Nephron (organoid): ENCODE measurements at regions not wholly inside any gene's neighbourhood (a gene's known extent, or its start where the extent isn't known, plus 50 kb on each side); places are given as distances from the start of the nearest gene placed in this dataset.

Experiments used
- H3K27ac Mint-ChIP-seq, 3 experiments: 2 replicates each; pipeline ENCODE4 v1.8.0; 2020; ENCODE audit warnings: mixed read lengths in 3 of 3, mild to moderate bottlenecking in 2 of 3, moderate library complexity in 1 of 3
- H3K27me3 Mint-ChIP-seq: 2 replicates; pipeline ENCODE4 v1.8.0; 2021; ENCODE audit warnings: low read depth, mild to moderate bottlenecking, moderate library complexity, mixed read lengths
- H3K36me3 Mint-ChIP-seq: 2 replicates; pipeline ENCODE4 v1.8.0; 2020; ENCODE audit warnings: low read depth, mixed read lengths
- H3K4me1 Mint-ChIP-seq: 2 replicates; pipeline ENCODE4 v1.8.0; 2020; ENCODE audit warnings: mixed read lengths
- H3K4me3 Mint-ChIP-seq, 3 experiments: 2 replicates each; pipeline ENCODE4 v1.8.0; 2020; ENCODE audit warnings: mild to moderate bottlenecking in 3 of 3, mixed read lengths in 3 of 3, moderate library complexity in 2 of 3
- H3K9me3 Mint-ChIP-seq: 2 replicates; pipeline ENCODE4 v1.8.0; 2020; ENCODE audit warnings: mixed read lengths
- CTCF ChIP-seq, 3 experiments: fragments of 200-600 bp; sonication (generic); IDR thresholded peaks; one replicate each; pipeline ENCODE4 v1.5.0; 2021; ENCODE audit warnings: antibody characterized with exemption in 3 of 3; ENCODE audit not compliant: unreplicated experiment in 3 of 3

GRCh38 chr15:92524874-92525565 lies 130.6 kb downstream of the FAM174B start:
- H3K9me3 Mint-ChIP-seq: peaks cover 15% of the 10 kb centered on the region
- peak overlapping the region in 2 of 3 experiments; percentile 12 to 61 for H3K27ac Mint-ChIP-seq
- TF ChIP-seq CTCF (IDR thresholded peaks at IDR 0.05; ENCODE audit: unreplicated experiment in 3 of 3): no peak
- H3K4me3 Mint-ChIP-seq: no peak overlapping the region
- peaks cover 45% of the 10 kb centered on the region for H3K4me1 Mint-ChIP-seq
- H3K27me3 Mint-ChIP-seq: peaks cover 4% of the 10 kb centered on the region
- H3K36me3 Mint-ChIP-seq: no peaks in the 10 kb centered on the region

GRCh38 chr15:92524161-92524560 lies 130.5 kb downstream of the ST8SIA2 start:
- TF ChIP-seq CTCF (IDR thresholded peaks at IDR 0.05; ENCODE audit: unreplicated experiment in 3 of 3): no peak
- peaks cover 8% of the 10 kb centered on the region for H3K9me3 Mint-ChIP-seq
- no peak overlapping the region for H3K4me3 Mint-ChIP-seq
- no peaks in the 10 kb centered on the region for H3K36me3 Mint-ChIP-seq
- H3K27me3 Mint-ChIP-seq: peaks cover 4% of the 10 kb centered on the region
- peak overlapping the region in 1 of 3 experiments; percentile 12 for H3K27ac Mint-ChIP-seq
- peaks cover 46% of the 10 kb centered on the region for H3K4me1 Mint-ChIP-seq

- Mint-ChIP-seq H3K4me3 (no peak overlapping the region), H3K27me3 (peaks cover 2% of the 10 kb centered on the region), H3K27ac (no peak overlapping the region), H3K4me1 (peaks cover 51% of the 10 kb centered on the region), H3K36me3 (no peaks in the 10 kb centered on the region), H3K9me3 (peaks cover 3% of the 10 kb centered on the region)
- TF ChIP-seq CTCF (IDR thresholded peaks at IDR 0.05; ENCODE audit: unreplicated experiment in 3 of 3): no peak
These were observed 129.5 kb downstream of the ST8SIA2 start for GRCh38 chr15:92523176-92523575.

- peak overlapping the region; percentile 6 to 57 (median 55) for H3K27ac Mint-ChIP-seq
- H3K27me3 Mint-ChIP-seq: no peaks in the 10 kb centered on the region
- peak; percentile 71 to 79 (median 71) for TF ChIP-seq CTCF (IDR thresholded peaks at IDR 0.05; ENCODE audit: unreplicated experiment in 3 of 3)
- no peaks in the 10 kb centered on the region for H3K36me3 Mint-ChIP-seq
- no peaks in the 10 kb centered on the region for H3K9me3 Mint-ChIP-seq
- peak overlapping the region in 1 of 3 experiments; percentile 28 for H3K4me3 Mint-ChIP-seq
- H3K4me1 Mint-ChIP-seq: peaks cover 47% of the 10 kb centered on the region
These were observed 127.9 kb downstream of the ST8SIA2 start for GRCh38 chr15:92521624-92522008.

- no peaks in the 10 kb centered on the region for H3K36me3 Mint-ChIP-seq
- H3K9me3 Mint-ChIP-seq: no peaks in the 10 kb centered on the region
- no peak for TF ChIP-seq CTCF (IDR thresholded peaks at IDR 0.05; ENCODE audit: unreplicated experiment in 3 of 3)
- no peak overlapping the region for H3K4me3 Mint-ChIP-seq
- H3K27ac Mint-ChIP-seq: peak overlapping the region in 2 of 3 experiments; percentile 55 to 57
- peaks cover 45% of the 10 kb centered on the region for H3K4me1 Mint-ChIP-seq
- no peaks in the 10 kb centered on the region for H3K27me3 Mint-ChIP-seq
These were observed 127.4 kb downstream of the ST8SIA2 start for GRCh38 chr15:92520914-92521623.
